ENCODE measurements at regions not wholly inside any gene's neighbourhood (a gene's known extent, or its start where the extent isn't known, plus 50 kb on each side); places are given as distances from the start of the nearest gene placed in this dataset.

- H3K4me2 ChIP-seq (ENCODE audit: low read depth, low read length): no peak overlapping the region
- in situ Hi-C loops (cut with HindIII; ENCODE audit: extremely low pct_ligation_motif_present, low pct_unique_long_range_greater_than_20kb) (loop anchor here (5.0 to 25.0 kb wide), 3 partner anchors 384 to 864 kb away; no protein-coding TSS in a partner anchor), intact Hi-C loops (cut with micrococcal nuclease; ENCODE audit: unreplicated experiment) (loop anchor here (1.0 to 2.0 kb wide), 3 partner anchors 861 to 1213 kb away; no protein-coding TSS in a partner anchor)
- no peaks in the 10 kb centered on the region for H4K20me1 ChIP-seq (ENCODE audit: insufficient read depth, low read length)
- H3K36me3 ChIP-seq (replicated peaks in 1 of 2; ENCODE audit: control insufficient read depth in 1 of 2, insufficient read depth in 2 of 2, low read length in 2 of 2): no peaks in the 10 kb centered on the region
- FAIRE-seq (no peak), DNase-seq (ENCODE audit: low spot score) (no peak), ATAC-seq (no peak)
- WGBS (ENCODE audit: low lambda C conversion rate): 13% methylated on average over 8 of the region's 8 CpGs
- no peak for TF ChIP-seq UBTF (CRISPR knock-in tag; IDR thresholded peaks at IDR 0.05)
- TF ChIP-seq ZNF414 (CRISPR knock-in tag; IDR thresholded peaks at IDR 0.05): no peak
- no peak for TF ChIP-seq THAP7 (CRISPR knock-in tag; IDR thresholded peaks at IDR 0.05)
- TF ChIP-seq ZNF710 (CRISPR knock-in tag; IDR thresholded peaks at IDR 0.05; ENCODE audit: borderline replicate concordance): no peak
- no peak for TF ChIP-seq MAZ (IDR thresholded peaks at IDR 0.05; ENCODE audit: borderline replicate concordance, low read depth, low read length)
- no peak for TF ChIP-seq MAZ (CRISPR knock-in tag; IDR thresholded peaks at IDR 0.05; ENCODE audit: low read depth)
- TF ChIP-seq POLR2AphosphoS5 (IDR thresholded peaks at IDR 0.05; ENCODE audit: low read depth, low read length): no peak
- no peak for TF ChIP-seq XBP1 (CRISPR knock-in tag; IDR thresholded peaks at IDR 0.05)
- no peak for TF ChIP-seq RAD51 (IDR thresholded peaks at IDR 0.05; ENCODE audit: borderline replicate concordance)
- no peak for TF ChIP-seq ZNF30 (CRISPR knock-in tag; IDR thresholded peaks at IDR 0.05)
- TF ChIP-seq ZFP36L2 (CRISPR knock-in tag; IDR thresholded peaks at IDR 0.05): no peak
- no peak for TF ChIP-seq SUZ12 (IDR thresholded peaks at IDR 0.05; ENCODE audit: low read depth, low read length)
- no TSS peak for BruUV-seq (replicated peaks)
- H3K9ac ChIP-seq (ENCODE audit: insufficient read depth, low read depth, low read length): no peak overlapping the region
- H3K9me3 ChIP-seq (ENCODE audit: low read length): no peaks in the 10 kb centered on the region
- H3K4me1 ChIP-seq (ENCODE audit: insufficient read depth, low read length): no peaks in the 10 kb centered on the region
- H2AFZ ChIP-seq (ENCODE audit: low read length): no peak overlapping the region
- H3K27ac ChIP-seq (ENCODE audit: extremely low read length, insufficient read depth, low read length): no peak overlapping the region
- ChIA-PET CTCF (ENCODE audit: low intra/inter-chr PET ratio, low total read pairs) (interaction anchor here (1.0 to 1.3 kb wide), 3 partner anchors 383 to 1024 kb away, joined by 3 to 6 read pairs (median 3); no protein-coding TSS in a partner anchor), POLR2A (no interaction called here)
- no peaks in the 10 kb centered on the region for H3K27me3 ChIP-seq (ENCODE audit: control insufficient read depth in 1 of 2, insufficient read depth in 2 of 2, low read length in 2 of 2)
- H3K79me2 ChIP-seq (ENCODE audit: insufficient read depth, low read length): no peaks in the 10 kb centered on the region
- no peak overlapping the region for H3K4me3 ChIP-seq (replicated peaks in 1 of 3; ENCODE audit: insufficient read depth in 1 of 3, low read depth in 2 of 3, low read length in 3 of 3)
Observed at GRCh38 chr9:84397822-84398221, 57.3 kb upstream of the SLC28A3 start.

All from HepG2 (cell line).